ENCODE measurements at regions not wholly inside any gene's neighbourhood (a gene's known extent, or its start where the extent isn't known, plus 50 kb on each side); places are given as distances from the start of the nearest gene placed in this dataset.
"Not testable (repeated sequence)": the region's sequence is repeated elsewhere in the genome, so short reads cannot be mapped to it uniquely, and the experiment has no call there.

- not testable (repeated sequence) for H3K4me1 Mint-ChIP-seq (ENCODE audit: low read depth)
Observed at GRCh38 chr4:77464100-77464499, 141.5 kb upstream of the CXCL13 start.

GRCh38 chr4:77465271-77465670, 140.3 kb upstream of the CXCL13 start:
- peak; percentile 46 for DNase-seq
- Mint-ChIP-seq H3K4me3 (no peak overlapping the region), H3K27ac (no peak overlapping the region), H3K27me3 (peaks cover 18% of the 10 kb centered on the region), H3K36me3 (ENCODE audit: low read depth) (no peaks in the 10 kb centered on the region), H3K4me1 (ENCODE audit: low read depth) (peaks cover 3% of the 10 kb centered on the region), H3K9me3 (no peaks in the 10 kb centered on the region)

More at GRCh38 chr4:77464100-77464499, 141.5 kb upstream of the CXCL13 start:
- H3K4me3 Mint-ChIP-seq; H3K27ac Mint-ChIP-seq; DNase-seq; H3K36me3 Mint-ChIP-seq (ENCODE audit: low read depth); H3K9me3 Mint-ChIP-seq: not testable (repeated sequence)
- H3K27me3 Mint-ChIP-seq: peaks cover 18% of the 10 kb centered on the region

- Mint-ChIP-seq H3K9me3 (no peaks in the 10 kb centered on the region), H3K36me3 (ENCODE audit: low read depth) (no peaks in the 10 kb centered on the region), H3K27ac (no peak overlapping the region)
Observed at GRCh38 chr4:77466430-77466829, 139.2 kb upstream of the CXCL13 start.

GRCh38 chr4:77471821-77472495, 133.7 kb upstream of the CXCL13 start:
- H3K9me3 Mint-ChIP-seq: no peaks in the 10 kb centered on the region
- H3K27me3 Mint-ChIP-seq: peaks cover 58% of the 10 kb centered on the region
- DNase-seq: no peak
- peaks cover 9% of the 10 kb centered on the region for H3K4me1 Mint-ChIP-seq (ENCODE audit: low read depth)
- no peak overlapping the region for H3K27ac Mint-ChIP-seq
- no peak overlapping the region for H3K4me3 Mint-ChIP-seq
- no peaks in the 10 kb centered on the region for H3K36me3 Mint-ChIP-seq (ENCODE audit: low read depth)

More at GRCh38 chr4:77466430-77466829, 139.2 kb upstream of the CXCL13 start:
- no peak for DNase-seq
- Mint-ChIP-seq H3K27me3 (peaks cover 21% of the 10 kb centered on the region), H3K4me3 (no peak overlapping the region), H3K4me1 (ENCODE audit: low read depth) (peaks cover 3% of the 10 kb centered on the region)

- H3K4me3 Mint-ChIP-seq: no peak overlapping the region
- H3K27ac Mint-ChIP-seq: no peak overlapping the region
- peaks cover 9% of the 10 kb centered on the region for H3K4me1 Mint-ChIP-seq (ENCODE audit: low read depth)
- H3K27me3 Mint-ChIP-seq: peaks cover 69% of the 10 kb centered on the region
- H3K36me3 Mint-ChIP-seq (ENCODE audit: low read depth): no peaks in the 10 kb centered on the region
- DNase-seq: no peak
- H3K9me3 Mint-ChIP-seq: no peaks in the 10 kb centered on the region
Observed at GRCh38 chr4:77473509-77473908, 132.1 kb upstream of the CXCL13 start.

GRCh38 chr4:77481856-77482255, 123.8 kb upstream of the CXCL13 start:
- Mint-ChIP-seq H3K27ac (no peak overlapping the region), H3K36me3 (ENCODE audit: low read depth) (no peaks in the 10 kb centered on the region), H3K4me1 (ENCODE audit: low read depth) (no peaks in the 10 kb centered on the region), H3K9me3 (no peaks in the 10 kb centered on the region), H3K4me3 (no peak overlapping the region), H3K27me3 (peaks cover 27% of the 10 kb centered on the region)
- DNase-seq: no peak

GRCh38 chr4:77488882-77489281, 116.7 kb upstream of the CXCL13 start:
- Mint-ChIP-seq H3K27me3 (peaks cover 38% of the 10 kb centered on the region), H3K36me3 (ENCODE audit: low read depth) (no peaks in the 10 kb centered on the region), H3K9me3 (no peaks in the 10 kb centered on the region), H3K4me1 (ENCODE audit: low read depth) (no peaks in the 10 kb centered on the region), H3K4me3 (no peak overlapping the region), H3K27ac (no peak overlapping the region)
- no peak for DNase-seq

- DNase-seq: no peak
- Mint-ChIP-seq H3K4me3 (no peak overlapping the region), H3K36me3 (ENCODE audit: low read depth) (no peaks in the 10 kb centered on the region), H3K9me3 (no peaks in the 10 kb centered on the region), H3K27me3 (peaks cover 61% of the 10 kb centered on the region), H3K4me1 (ENCODE audit: low read depth) (no peaks in the 10 kb centered on the region), H3K27ac (no peak overlapping the region)
Observed at GRCh38 chr4:77493120-77493752, 112.4 kb upstream of the CXCL13 start.

- Mint-ChIP-seq H3K27me3 (peaks cover 63% of the 10 kb centered on the region), H3K9me3 (no peaks in the 10 kb centered on the region), H3K4me1 (ENCODE audit: low read depth) (no peaks in the 10 kb centered on the region), H3K36me3 (ENCODE audit: low read depth) (no peaks in the 10 kb centered on the region), H3K4me3 (no peak overlapping the region), H3K27ac (no peak overlapping the region)
- no peak for DNase-seq
Observed at GRCh38 chr4:77493829-77494551, 111.6 kb upstream of the CXCL13 start.

- DNase-seq: no peak
- H3K4me3 Mint-ChIP-seq: no peak overlapping the region
- no peaks in the 10 kb centered on the region for H3K4me1 Mint-ChIP-seq (ENCODE audit: low read depth)
- H3K27ac Mint-ChIP-seq: no peak overlapping the region
- H3K36me3 Mint-ChIP-seq (ENCODE audit: low read depth): no peaks in the 10 kb centered on the region
- no peaks in the 10 kb centered on the region for H3K9me3 Mint-ChIP-seq
- peaks cover 48% of the 10 kb centered on the region for H3K27me3 Mint-ChIP-seq
Observed at GRCh38 chr4:77496457-77496856, 109.2 kb upstream of the CXCL13 start.

- no peak overlapping the region for H3K4me3 Mint-ChIP-seq
- H3K27me3 Mint-ChIP-seq: peaks cover 23% of the 10 kb centered on the region
- DNase-seq: no peak
- H3K27ac Mint-ChIP-seq: no peak overlapping the region
- H3K4me1 Mint-ChIP-seq (ENCODE audit: low read depth): no peaks in the 10 kb centered on the region
- no peaks in the 10 kb centered on the region for H3K36me3 Mint-ChIP-seq (ENCODE audit: low read depth)
- no peaks in the 10 kb centered on the region for H3K9me3 Mint-ChIP-seq
Observed at GRCh38 chr4:77500801-77501200, 104.8 kb upstream of the CXCL13 start.

GRCh38 chr4:77501240-77501639, 104.4 kb upstream of the CXCL13 start:
- no peak overlapping the region for H3K27ac Mint-ChIP-seq
- no peaks in the 10 kb centered on the region for H3K9me3 Mint-ChIP-seq
- no peak for DNase-seq
- peaks cover 20% of the 10 kb centered on the region for H3K27me3 Mint-ChIP-seq
- H3K4me3 Mint-ChIP-seq: no peak overlapping the region
- no peaks in the 10 kb centered on the region for H3K4me1 Mint-ChIP-seq (ENCODE audit: low read depth)
- no peaks in the 10 kb centered on the region for H3K36me3 Mint-ChIP-seq (ENCODE audit: low read depth)

- H3K4me3 Mint-ChIP-seq: no peak overlapping the region
- no peaks in the 10 kb centered on the region for H3K4me1 Mint-ChIP-seq (ENCODE audit: low read depth)
- no peak for DNase-seq
- no peaks in the 10 kb centered on the region for H3K9me3 Mint-ChIP-seq
- no peak overlapping the region for H3K27ac Mint-ChIP-seq
- H3K27me3 Mint-ChIP-seq: peaks cover 16% of the 10 kb centered on the region
- no peaks in the 10 kb centered on the region for H3K36me3 Mint-ChIP-seq (ENCODE audit: low read depth)
Observed at GRCh38 chr4:77501851-77502250, 103.8 kb upstream of the CXCL13 start.

- no peaks in the 10 kb centered on the region for H3K36me3 Mint-ChIP-seq (ENCODE audit: low read depth)
- no peak for DNase-seq
- H3K27me3 Mint-ChIP-seq: peaks cover 13% of the 10 kb centered on the region
- H3K27ac Mint-ChIP-seq: no peak overlapping the region
- H3K9me3 Mint-ChIP-seq: no peaks in the 10 kb centered on the region
- H3K4me3 Mint-ChIP-seq: no peak overlapping the region
- H3K4me1 Mint-ChIP-seq (ENCODE audit: low read depth): no peaks in the 10 kb centered on the region
Observed at GRCh38 chr4:77504407-77504806, 101.2 kb upstream of the CXCL13 start.
